Fibroblast of pulmonary artery (primary cell): ENCODE measurements at regions not wholly inside any gene's neighbourhood (a gene's known extent, or its start where the extent isn't known, plus 50 kb on each side); places are given as distances from the start of the nearest gene placed in this dataset.

Experiments
- DNase-seq: peaks from one replicate; pipeline ENCODE4 v3.0.0-alpha.2; 2010; ENCODE audit warnings: low read depth
- H3K4me3 ChIP-seq: replicated peaks from 2 replicates; pipeline ENCODE4 v1.5.1; 2011; ENCODE audit warnings: low read depth, mild to moderate bottlenecking, control low read depth, low read length, moderate library complexity
- CTCF ChIP-seq: IDR thresholded peaks from 2 replicates; pipeline ENCODE4 v1.5.1; 2011; ENCODE audit warnings: mild to moderate bottlenecking, control low read depth, low read length, inconsistent platforms; ENCODE audit errors: missing control alignments

GRCh38 chr1:219792337-219793021 is 135.9 kb downstream of the SLC30A10 start:
- H3K4me3 ChIP-seq = no peak overlapping the region
- TF ChIP-seq CTCF = no peak
- peak; percentile 53 for DNase-seq

GRCh38 chr1:219791766-219792165 is 136.6 kb downstream of the SLC30A10 start:
- no peak for DNase-seq
- TF ChIP-seq CTCF = no peak
- no peak overlapping the region for H3K4me3 ChIP-seq

GRCh38 chr1:219790834-219791615 is 137.3 kb downstream of the SLC30A10 start:
- TF ChIP-seq CTCF = no peak
- DNase-seq = peak; percentile 29
- H3K4me3 ChIP-seq = no peak overlapping the region

GRCh38 chr1:219788700-219789099 is 139.7 kb downstream of the SLC30A10 start:
- H3K4me3 ChIP-seq = no peak overlapping the region
- no peak for DNase-seq
- TF ChIP-seq CTCF = no peak

- TF ChIP-seq CTCF = no peak
- no peak for DNase-seq
- H3K4me3 ChIP-seq = no peak overlapping the region
These were observed 140.3 kb downstream of the SLC30A10 start for GRCh38 chr1:219788091-219788490.

GRCh38 chr1:219784660-219785381 is 143.5 kb downstream of the SLC30A10 start:
- peak; percentile 26 for DNase-seq
- no peak for TF ChIP-seq CTCF
- H3K4me3 ChIP-seq = no peak overlapping the region
